ENCODE measurements at regions not wholly inside any gene's neighbourhood (a gene's known extent, or its start where the extent isn't known, plus 50 kb on each side); places are given as distances from the start of the nearest gene placed in this dataset.

DNA sequence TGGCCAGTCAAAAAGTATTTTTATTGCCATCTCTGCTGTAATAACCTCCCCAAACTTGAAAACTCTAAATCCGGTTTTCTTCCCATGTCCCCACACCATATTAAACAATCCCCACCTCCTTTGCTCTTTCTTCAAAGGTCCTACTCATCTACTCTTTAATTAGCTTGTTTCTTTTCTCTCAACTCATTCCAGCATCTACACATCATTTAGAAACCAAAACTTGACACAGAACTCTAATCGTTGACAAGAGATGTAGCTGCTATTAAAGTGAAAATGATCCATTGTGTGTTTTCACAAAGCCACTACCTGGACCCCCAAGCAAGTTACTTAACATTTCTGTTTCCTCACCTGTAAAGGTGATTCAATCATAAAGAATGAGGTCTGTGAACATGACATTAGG is 436.3 kb upstream of the NPVF start:
- TF ChIP-seq, protein P1, sequence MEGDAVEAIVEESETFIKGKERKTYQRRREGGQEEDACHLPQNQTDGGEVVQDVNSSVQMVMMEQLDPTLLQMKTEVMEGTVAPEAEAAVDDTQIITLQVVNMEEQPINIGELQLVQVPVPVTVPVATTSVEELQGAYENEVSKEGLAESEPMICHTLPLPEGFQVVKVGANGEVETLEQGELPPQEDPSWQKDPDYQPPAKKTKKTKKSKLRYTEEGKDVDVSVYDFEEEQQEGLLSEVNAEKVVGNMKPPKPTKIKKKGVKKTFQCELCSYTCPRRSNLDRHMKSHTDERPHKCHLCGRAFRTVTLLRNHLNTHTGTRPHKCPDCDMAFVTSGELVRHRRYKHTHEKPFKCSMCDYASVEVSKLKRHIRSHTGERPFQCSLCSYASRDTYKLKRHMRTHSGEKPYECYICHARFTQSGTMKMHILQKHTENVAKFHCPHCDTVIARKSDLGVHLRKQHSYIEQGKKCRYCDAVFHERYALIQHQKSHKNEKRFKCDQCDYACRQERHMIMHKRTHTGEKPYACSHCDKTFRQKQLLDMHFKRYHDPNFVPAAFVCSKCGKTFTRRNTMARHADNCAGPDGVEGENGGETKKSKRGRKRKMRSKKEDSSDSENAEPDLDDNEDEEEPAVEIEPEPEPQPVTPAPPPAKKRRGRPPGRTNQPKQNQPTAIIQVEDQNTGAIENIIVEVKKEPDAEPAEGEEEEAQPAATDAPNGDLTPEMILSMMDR (conservative IDR thresholded peaks at IDR 0.05): no peak
- TF ChIP-seq EZH2 (IDR thresholded peaks at IDR 0.05; ENCODE audit: low read depth): no peak
